ENCODE measurements at regions not wholly inside any gene's neighbourhood (a gene's known extent, or its start where the extent isn't known, plus 50 kb on each side); places are given as distances from the start of the nearest gene placed in this dataset.
"Not testable (repeated sequence)": the region's sequence is repeated elsewhere in the genome, so short reads cannot be mapped to it uniquely, and the experiment has no call there.

DNA sequence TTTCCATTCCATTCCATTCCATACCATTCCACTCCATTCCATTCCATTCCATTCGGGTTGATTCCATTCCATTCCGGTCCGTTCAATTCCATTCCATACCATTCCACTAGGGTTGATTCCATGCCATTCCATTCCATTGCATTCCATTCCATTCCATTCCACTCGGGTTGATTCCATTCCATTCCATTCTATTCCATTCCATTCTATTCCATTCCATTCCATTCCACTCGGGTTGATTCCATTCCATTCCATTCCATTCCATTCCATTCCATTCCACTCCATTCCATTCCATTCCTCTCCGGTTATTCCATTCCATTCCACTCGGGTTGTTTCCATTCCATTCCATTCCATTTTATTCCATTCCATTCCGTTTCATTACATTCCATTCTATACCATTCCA is 155.9 kb downstream of the CWH43 start:
- Mint-ChIP-seq H3K9me3 (peaks cover 57% of the 10 kb centered on the region), H3K36me3 (peaks cover 28% of the 10 kb centered on the region)
- H3K4me3 Mint-ChIP-seq, DNase-seq, H3K27ac Mint-ChIP-seq, H3K27me3 Mint-ChIP-seq, CTCF ChIA-PET, H3K4me1 Mint-ChIP-seq: not testable (repeated sequence)

DNA sequence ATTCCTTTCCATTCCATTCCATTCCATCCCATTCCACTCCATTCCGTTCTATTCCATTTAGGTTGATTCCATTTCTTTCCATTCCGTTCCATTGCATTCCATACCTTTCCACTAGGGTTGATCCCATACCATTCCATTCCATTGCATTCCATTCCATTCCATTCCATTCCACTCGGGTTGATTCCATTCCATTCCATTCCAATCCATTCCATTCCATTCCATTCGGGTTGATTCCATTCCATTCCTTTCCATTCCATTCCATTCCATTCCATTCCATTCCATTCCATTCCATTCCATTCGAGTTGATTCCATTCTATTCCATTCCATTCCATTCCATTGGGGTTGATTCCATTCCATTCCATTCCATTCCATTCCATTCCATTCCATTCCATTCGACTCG is 161.1 kb downstream of the CWH43 start:
- DNase-seq, H3K27ac Mint-ChIP-seq, H3K27me3 Mint-ChIP-seq, H3K4me1 Mint-ChIP-seq, CTCF ChIA-PET, H3K4me3 Mint-ChIP-seq: not testable (repeated sequence)
- Mint-ChIP-seq H3K9me3 (peaks cover 84% of the 10 kb centered on the region), H3K36me3 (peaks cover 43% of the 10 kb centered on the region)

- Mint-ChIP-seq H3K9me3 (peaks cover 87% of the 10 kb centered on the region), H3K36me3 (peaks cover 43% of the 10 kb centered on the region)
- H3K4me3 Mint-ChIP-seq, H3K4me1 Mint-ChIP-seq, DNase-seq, H3K27ac Mint-ChIP-seq, CTCF ChIA-PET, H3K27me3 Mint-ChIP-seq: not testable (repeated sequence)
Observed at GRCh38 chr4:49147596-49147995, 161.5 kb downstream of the CWH43 start.

- CTCF ChIA-PET, DNase-seq: not testable (repeated sequence)
Observed at GRCh38 chr4:49149006-49149975, 163.2 kb downstream of the CWH43 start.

DNA sequence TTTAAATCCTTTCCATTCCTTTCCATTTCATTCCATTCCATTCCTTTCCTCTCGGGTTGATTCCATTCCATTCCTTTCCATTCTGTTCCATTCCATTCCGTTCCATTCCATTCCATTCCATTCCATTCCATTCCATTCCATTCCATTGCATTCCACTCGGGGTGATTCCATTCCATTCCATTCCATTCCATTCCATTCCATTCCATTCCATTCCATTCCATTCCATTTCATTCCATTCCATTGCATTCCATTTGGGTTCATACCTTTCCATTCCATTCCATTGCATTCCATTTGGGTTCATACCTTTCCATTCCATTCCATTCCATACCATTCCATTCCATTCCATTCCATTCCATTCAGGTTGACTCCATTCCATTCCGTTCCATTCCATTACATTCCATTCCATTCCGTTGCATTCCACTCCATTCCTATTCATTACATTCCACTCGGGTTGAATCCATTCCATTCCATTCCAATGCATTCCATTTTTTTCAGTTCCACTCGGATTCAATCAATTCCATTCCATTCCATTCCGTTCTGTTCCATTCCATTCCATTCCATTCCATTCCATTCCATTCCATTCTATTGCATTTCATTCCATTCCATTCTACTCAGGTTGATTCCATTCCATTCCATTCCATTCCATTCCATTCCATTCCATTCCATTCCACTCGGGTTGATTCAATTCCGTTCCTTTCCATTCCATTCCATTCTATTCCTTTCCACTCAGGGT is 164.4 kb downstream of the CWH43 start:
- H3K27ac Mint-ChIP-seq, DNase-seq, H3K4me1 Mint-ChIP-seq, CTCF ChIA-PET, H3K4me3 Mint-ChIP-seq, H3K27me3 Mint-ChIP-seq: not testable (repeated sequence)
- H3K36me3 Mint-ChIP-seq: peaks cover 53% of the 10 kb centered on the region
- peaks cover 93% of the 10 kb centered on the region for H3K9me3 Mint-ChIP-seq

More at GRCh38 chr4:49149006-49149975, 163.2 kb downstream of the CWH43 start:
- H3K36me3 Mint-ChIP-seq: peaks cover 48% of the 10 kb centered on the region
- not testable (repeated sequence) for H3K27me3 Mint-ChIP-seq, H3K4me3 Mint-ChIP-seq, H3K4me1 Mint-ChIP-seq, H3K27ac Mint-ChIP-seq
- peaks cover 90% of the 10 kb centered on the region for H3K9me3 Mint-ChIP-seq

DNA sequence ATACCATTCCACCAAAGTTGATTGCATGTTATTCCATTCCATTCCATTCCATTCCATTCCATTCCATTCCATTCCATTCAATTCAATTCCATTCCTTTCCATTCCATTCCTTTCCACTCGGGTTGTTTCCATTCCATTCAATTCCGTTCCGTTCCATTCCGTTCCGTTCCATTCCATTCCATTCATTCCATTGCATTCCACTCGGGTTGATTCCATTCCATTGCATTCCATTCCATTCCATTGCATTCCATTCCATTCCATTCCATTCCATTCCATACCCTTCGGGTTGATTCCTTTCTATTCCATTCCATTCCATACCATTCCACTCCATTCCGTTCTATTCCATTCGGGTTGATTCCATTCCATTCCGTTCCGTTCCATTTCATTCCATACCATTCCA is 166.9 kb downstream of the CWH43 start:
- H3K27me3 Mint-ChIP-seq, DNase-seq, CTCF ChIA-PET, H3K4me3 Mint-ChIP-seq, H3K27ac Mint-ChIP-seq, H3K4me1 Mint-ChIP-seq: not testable (repeated sequence)
- Mint-ChIP-seq H3K9me3 (peaks cover 86% of the 10 kb centered on the region), H3K36me3 (peaks cover 47% of the 10 kb centered on the region)

- Mint-ChIP-seq H3K9me3 (peaks cover 74% of the 10 kb centered on the region), H3K36me3 (peaks cover 42% of the 10 kb centered on the region)
- DNase-seq, CTCF ChIA-PET, H3K4me1 Mint-ChIP-seq, H3K4me3 Mint-ChIP-seq, H3K27me3 Mint-ChIP-seq, H3K27ac Mint-ChIP-seq: not testable (repeated sequence)
Observed at GRCh38 chr4:49154308-49155103, 168.4 kb downstream of the CWH43 start.

- Mint-ChIP-seq H3K36me3 (peaks cover 37% of the 10 kb centered on the region), H3K9me3 (peaks cover 67% of the 10 kb centered on the region)
- CTCF ChIA-PET, DNase-seq, H3K27me3 Mint-ChIP-seq, H3K4me3 Mint-ChIP-seq, H3K4me1 Mint-ChIP-seq, H3K27ac Mint-ChIP-seq: not testable (repeated sequence)
Observed at GRCh38 chr4:49155270-49155669, 169.2 kb downstream of the CWH43 start.

- H3K27ac Mint-ChIP-seq, H3K4me1 Mint-ChIP-seq, H3K27me3 Mint-ChIP-seq, CTCF ChIA-PET, DNase-seq, H3K4me3 Mint-ChIP-seq: not testable (repeated sequence)
- Mint-ChIP-seq H3K36me3 (peaks cover 29% of the 10 kb centered on the region), H3K9me3 (peaks cover 57% of the 10 kb centered on the region)
Observed at GRCh38 chr4:49156309-49156708, 170.2 kb downstream of the CWH43 start.

DNA sequence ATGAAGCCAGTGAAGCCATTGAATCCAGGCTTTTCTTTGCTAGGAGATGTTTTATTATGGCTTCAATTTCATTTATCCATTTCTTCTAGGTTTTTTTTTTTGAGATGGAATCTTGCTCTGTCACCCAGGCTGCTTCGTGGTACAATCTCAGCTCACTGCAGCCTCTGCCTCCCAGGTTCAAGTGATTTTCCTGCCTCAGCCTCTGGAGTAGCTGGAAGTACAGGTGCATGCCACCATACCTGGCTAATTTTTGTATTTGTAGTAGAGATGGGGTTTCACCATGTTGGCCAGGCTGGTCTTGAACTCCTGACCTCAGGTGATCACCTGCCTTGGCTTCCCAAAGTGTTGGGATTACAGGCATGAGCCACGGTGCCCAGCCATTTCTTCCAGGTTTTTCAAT is 171.6 kb downstream of the CWH43 start:
- DNase-seq, H3K4me3 Mint-ChIP-seq, H3K27me3 Mint-ChIP-seq, H3K4me1 Mint-ChIP-seq, H3K27ac Mint-ChIP-seq, CTCF ChIA-PET: not testable (repeated sequence)
- peaks cover 51% of the 10 kb centered on the region for H3K9me3 Mint-ChIP-seq
- H3K36me3 Mint-ChIP-seq: peaks cover 29% of the 10 kb centered on the region

GRCh38 chr4:49161111-49161541 is 175.1 kb downstream of the CWH43 start:
- H3K27me3 Mint-ChIP-seq, H3K4me1 Mint-ChIP-seq, H3K4me3 Mint-ChIP-seq, H3K27ac Mint-ChIP-seq, CTCF ChIA-PET, DNase-seq, H3K36me3 Mint-ChIP-seq: not testable (repeated sequence)
- peaks cover 21% of the 10 kb centered on the region for H3K9me3 Mint-ChIP-seq

DNA sequence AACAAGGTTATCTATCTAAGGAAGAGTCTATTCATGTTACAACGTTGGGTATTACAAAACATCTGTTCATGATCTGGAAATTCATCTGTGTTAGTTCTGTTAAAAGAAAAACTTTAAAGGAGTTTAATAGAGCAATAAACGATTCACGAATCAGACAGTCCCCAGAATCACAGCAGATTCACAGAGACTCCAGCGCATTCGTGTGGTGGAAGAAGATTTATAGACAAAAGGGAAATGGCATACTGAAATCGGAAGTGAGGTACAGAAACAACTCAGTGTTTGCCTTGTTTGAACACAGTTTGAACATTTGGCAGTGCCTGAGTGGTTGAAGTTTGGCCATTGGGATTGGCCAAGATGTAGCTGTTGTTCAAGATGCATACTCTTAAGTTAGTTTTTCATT is 178.8 kb downstream of the CWH43 start:
- H3K27me3 Mint-ChIP-seq, CTCF ChIA-PET, DNase-seq, H3K9me3 Mint-ChIP-seq, H3K4me1 Mint-ChIP-seq, H3K36me3 Mint-ChIP-seq, H3K27ac Mint-ChIP-seq, H3K4me3 Mint-ChIP-seq: not testable (repeated sequence)

- H3K4me1 Mint-ChIP-seq, H3K27ac Mint-ChIP-seq, H3K27me3 Mint-ChIP-seq, H3K4me3 Mint-ChIP-seq, H3K9me3 Mint-ChIP-seq, DNase-seq, H3K36me3 Mint-ChIP-seq, CTCF ChIA-PET: not testable (repeated sequence)
Observed at GRCh38 chr4:49177847-49178246, 191.8 kb downstream of the CWH43 start.

GRCh38 chr4:49181088-49181487 is 195.0 kb downstream of the CWH43 start:
- H3K9me3 Mint-ChIP-seq, H3K27ac Mint-ChIP-seq, CTCF ChIA-PET, DNase-seq, H3K4me1 Mint-ChIP-seq, H3K4me3 Mint-ChIP-seq, H3K36me3 Mint-ChIP-seq, H3K27me3 Mint-ChIP-seq: not testable (repeated sequence)
